ENCODE measurements at regions not wholly inside any gene's neighbourhood (a gene's known extent, or its start where the extent isn't known, plus 50 kb on each side); places are given as distances from the start of the nearest gene placed in this dataset.

DNA sequence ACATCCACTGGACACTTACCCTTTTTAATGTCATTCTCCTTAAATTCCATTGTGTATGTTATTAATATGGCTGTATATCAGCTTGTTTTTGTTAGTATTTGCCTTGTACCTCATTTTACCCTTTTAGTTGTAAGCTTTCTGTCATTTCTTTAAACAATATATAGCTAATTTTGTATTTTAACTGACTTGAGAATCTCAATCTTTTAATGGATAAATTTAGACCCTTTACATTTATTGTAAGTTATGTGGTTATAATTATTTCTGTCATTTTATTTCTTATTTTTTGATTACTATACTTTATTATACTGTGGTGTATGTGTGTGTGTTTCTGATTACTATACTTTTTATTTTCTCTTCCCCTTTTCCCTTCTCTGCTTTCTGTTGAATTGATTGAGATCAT lies 159.0 kb upstream of the LHX5 start:
- TF ChIP-seq EZH2 (IDR thresholded peaks at IDR 0.05; ENCODE audit: borderline replicate concordance, low read length), result no peak
- TF ChIP-seq, protein P1, sequence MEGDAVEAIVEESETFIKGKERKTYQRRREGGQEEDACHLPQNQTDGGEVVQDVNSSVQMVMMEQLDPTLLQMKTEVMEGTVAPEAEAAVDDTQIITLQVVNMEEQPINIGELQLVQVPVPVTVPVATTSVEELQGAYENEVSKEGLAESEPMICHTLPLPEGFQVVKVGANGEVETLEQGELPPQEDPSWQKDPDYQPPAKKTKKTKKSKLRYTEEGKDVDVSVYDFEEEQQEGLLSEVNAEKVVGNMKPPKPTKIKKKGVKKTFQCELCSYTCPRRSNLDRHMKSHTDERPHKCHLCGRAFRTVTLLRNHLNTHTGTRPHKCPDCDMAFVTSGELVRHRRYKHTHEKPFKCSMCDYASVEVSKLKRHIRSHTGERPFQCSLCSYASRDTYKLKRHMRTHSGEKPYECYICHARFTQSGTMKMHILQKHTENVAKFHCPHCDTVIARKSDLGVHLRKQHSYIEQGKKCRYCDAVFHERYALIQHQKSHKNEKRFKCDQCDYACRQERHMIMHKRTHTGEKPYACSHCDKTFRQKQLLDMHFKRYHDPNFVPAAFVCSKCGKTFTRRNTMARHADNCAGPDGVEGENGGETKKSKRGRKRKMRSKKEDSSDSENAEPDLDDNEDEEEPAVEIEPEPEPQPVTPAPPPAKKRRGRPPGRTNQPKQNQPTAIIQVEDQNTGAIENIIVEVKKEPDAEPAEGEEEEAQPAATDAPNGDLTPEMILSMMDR (IDR thresholded peaks at IDR 0.05; ENCODE audit: low read length), result no peak
